GM12891 (cell line): ENCODE measurements at regions not wholly inside any gene's neighbourhood (a gene's known extent, or its start where the extent isn't known, plus 50 kb on each side); places are given as distances from the start of the nearest gene placed in this dataset.

ENCODE experiments used
- POLR2A ChIP-seq: IDR thresholded peaks from 2 replicates; pipeline ENCODE4 v1.6.1; 2011; ENCODE audit warnings: low read depth, low read length, control low read depth
- POLR2AphosphoS5 ChIP-seq: IDR thresholded peaks from 2 replicates; pipeline ENCODE4 v1.6.1; 2011; ENCODE audit warnings: low read depth, low read length, control low read depth

- TF ChIP-seq POLR2A (no peak), POLR2AphosphoS5 (no peak)
These were observed 380.1 kb upstream of the PRR16 start for GRCh38 chr5:120083851-120084542.
